ENCODE measurements at regions not wholly inside any gene's neighbourhood (a gene's known extent, or its start where the extent isn't known, plus 50 kb on each side); places are given as distances from the start of the nearest gene placed in this dataset.

DNA sequence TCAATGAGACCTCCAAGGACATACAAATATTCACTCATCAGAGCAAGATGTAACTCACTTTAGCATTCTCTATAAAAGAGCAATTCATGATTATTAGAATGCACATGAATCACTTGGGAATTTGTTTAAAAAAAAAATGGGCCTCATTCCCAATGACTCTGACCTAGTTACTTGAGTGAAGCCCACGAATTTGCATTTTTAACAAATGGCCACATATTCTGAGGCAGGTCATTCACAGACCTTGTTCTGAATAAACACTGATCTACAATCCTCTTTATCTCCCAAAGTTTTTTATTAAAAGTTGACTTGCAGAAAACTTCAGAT lies 255.1 kb upstream of the VEGFC start:
- intact Hi-C loops (cut with micrococcal nuclease) = loop anchor here (1.0 to 10.0 kb wide), 7 partner anchors 128 to 671 kb away; no protein-coding TSS in a partner anchor
- no peak for DNase-seq (ENCODE audit: low read depth, low spot score)
- H3K9me3 ChIP-seq (replicated peaks; ENCODE audit: control insufficient read depth, insufficient read depth, low read length) = no peaks in the 10 kb centered on the region
- no peak overlapping the region for H3K4me3 ChIP-seq (replicated peaks in 1 of 3; ENCODE audit: insufficient read depth in 1 of 3, low read depth in 1 of 3, low read length in 3 of 3)
- H3K79me2 ChIP-seq (ENCODE audit: control insufficient read depth, insufficient read depth, low read length) = no peaks in the 10 kb centered on the region
- no peaks in the 10 kb centered on the region for H4K20me1 ChIP-seq (replicated peaks; ENCODE audit: control insufficient read depth, extremely low read depth, insufficient read depth, low read length)
- peaks cover 3% of the 10 kb centered on the region for H3K4me1 ChIP-seq (ENCODE audit: control insufficient read depth, extremely low read depth, insufficient read depth, low read length)
- H3K9me1 ChIP-seq (replicated peaks; ENCODE audit: control insufficient read depth, extremely low read depth, insufficient read depth, low read length) = no peaks in the 10 kb centered on the region
- BruUV-seq (replicated peaks) = no TSS peak
- dilution Hi-C loops (cut with MboI; ENCODE audit: extremely low pct_ligation_motif_present, low sequenced_read_pairs) = no loop called here
- no peak for FAIRE-seq
- no peak overlapping the region for H2AFZ ChIP-seq (ENCODE audit: low read depth, low read length)
- ChIA-PET CTCF (interaction anchor here (0.5 to 3.7 kb wide), 153 partner anchors 9 to 703 kb away, joined by 3 to 232 read pairs (median 5); partner anchors contain the start of genes NEIL3 and VEGFC), POLR2A (interaction anchor here (0.6 to 1.0 kb wide), 3 partner anchors 14 to 256 kb away, joined by 3 to 4 read pairs (median 4); no protein-coding TSS in a partner anchor)
- H3K4me2 ChIP-seq (ENCODE audit: insufficient read depth, low read length) = no peak overlapping the region
- no peak overlapping the region for H3K9ac ChIP-seq (replicated peaks; ENCODE audit: extremely low read depth, insufficient read depth, low read length)
- H3K27me3 ChIP-seq (ENCODE audit: control insufficient read depth in 2 of 2, insufficient read depth in 2 of 2, low read length in 2 of 2) = no peaks in the 10 kb centered on the region
- no peak overlapping the region for H3K27ac ChIP-seq (ENCODE audit: insufficient read depth, low read depth, low read length)
- H3K36me3 ChIP-seq (ENCODE audit: control insufficient read depth in 2 of 2, extremely low read depth in 1 of 2, insufficient read depth in 2 of 2, low read length in 2 of 2) = no peaks in the 10 kb centered on the region
- TF ChIP-seq GATA2 (IDR thresholded peaks at IDR 0.05; ENCODE audit: insufficient read depth, insufficient read length, low read depth, low read length) = no peak
- no peak for TF ChIP-seq EZH2 (IDR thresholded peaks at IDR 0.05; ENCODE audit: borderline replicate concordance, low read depth, low read length, severe bottlenecking)
- TF ChIP-seq, protein P1, sequence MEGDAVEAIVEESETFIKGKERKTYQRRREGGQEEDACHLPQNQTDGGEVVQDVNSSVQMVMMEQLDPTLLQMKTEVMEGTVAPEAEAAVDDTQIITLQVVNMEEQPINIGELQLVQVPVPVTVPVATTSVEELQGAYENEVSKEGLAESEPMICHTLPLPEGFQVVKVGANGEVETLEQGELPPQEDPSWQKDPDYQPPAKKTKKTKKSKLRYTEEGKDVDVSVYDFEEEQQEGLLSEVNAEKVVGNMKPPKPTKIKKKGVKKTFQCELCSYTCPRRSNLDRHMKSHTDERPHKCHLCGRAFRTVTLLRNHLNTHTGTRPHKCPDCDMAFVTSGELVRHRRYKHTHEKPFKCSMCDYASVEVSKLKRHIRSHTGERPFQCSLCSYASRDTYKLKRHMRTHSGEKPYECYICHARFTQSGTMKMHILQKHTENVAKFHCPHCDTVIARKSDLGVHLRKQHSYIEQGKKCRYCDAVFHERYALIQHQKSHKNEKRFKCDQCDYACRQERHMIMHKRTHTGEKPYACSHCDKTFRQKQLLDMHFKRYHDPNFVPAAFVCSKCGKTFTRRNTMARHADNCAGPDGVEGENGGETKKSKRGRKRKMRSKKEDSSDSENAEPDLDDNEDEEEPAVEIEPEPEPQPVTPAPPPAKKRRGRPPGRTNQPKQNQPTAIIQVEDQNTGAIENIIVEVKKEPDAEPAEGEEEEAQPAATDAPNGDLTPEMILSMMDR (IDR thresholded peaks at IDR 0.05; ENCODE audit: extremely low read depth in 1 of 2, insufficient read depth in 1 of 2, low read depth in 1 of 2, low read length in 2 of 2) = no peak
- no peak for TF ChIP-seq MYC (IDR thresholded peaks at IDR 0.05; ENCODE audit: low read depth, low read length)
- TF ChIP-seq, protein P2, sequence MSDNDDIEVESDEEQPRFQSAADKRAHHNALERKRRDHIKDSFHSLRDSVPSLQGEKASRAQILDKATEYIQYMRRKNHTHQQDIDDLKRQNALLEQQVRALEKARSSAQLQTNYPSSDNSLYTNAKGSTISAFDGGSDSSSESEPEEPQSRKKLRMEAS (IDR thresholded peaks at IDR 0.05; ENCODE audit: insufficient read depth, insufficient read length) = no peak
- no peak for TF ChIP-seq JUN (IDR thresholded peaks at IDR 0.05; ENCODE audit: borderline replicate concordance, insufficient read depth, insufficient read length, low read depth)
- no peak for TF ChIP-seq POLR2A (IDR thresholded peaks at IDR 0.05; ENCODE audit: low read depth, low read length)
- no peak for TF ChIP-seq FOS (IDR thresholded peaks at IDR 0.05; ENCODE audit: borderline replicate concordance, insufficient read depth, low read length)
- no peak for TF ChIP-seq POLR2AphosphoS5 (IDR thresholded peaks at IDR 0.05; ENCODE audit: insufficient read depth, low read depth, low read length)
